B cell (primary cell): ENCODE measurements at regions not wholly inside any gene's neighbourhood (a gene's known extent, or its start where the extent isn't known, plus 50 kb on each side); places are given as distances from the start of the nearest gene placed in this dataset.

Experiments used
- ATAC-seq: fragments of 200-7000 bp; cut with Tn5 transposase; one replicate; pipeline ENCODE4 v1.10.0; 2021; ENCODE audit warnings: low read depth, mild to moderate bottlenecking, moderate number of reproducible peaks, moderate library complexity
- CTCF ChIA-PET: fragments of 350-600 bp; sonication (Branson Sonifier 250); formaldehyde crosslinking; loops from one replicate; lab custom pipeline; 2021; ENCODE audit warnings: antibody characterized with exemption, inconsistent platforms; lab: Charles Lee
- POLR2A ChIA-PET: fragments of 350-600 bp; sonication (Branson Sonifier 250); formaldehyde crosslinking; loops from one replicate; lab custom pipeline; 2021; ENCODE audit warnings: antibody characterized with exemption; lab: Charles Lee
- DNase-seq: peaks from one replicate; pipeline ENCODE4 v3.0.0; 2013
- H2AFZ ChIP-seq: 2 replicates; pipeline ENCODE4 v1.6.1; 2012; ENCODE audit warnings: mild to moderate bottlenecking, low read depth, low read length; ENCODE audit not compliant: insufficient read depth, poor library complexity, severe bottlenecking
- H3K27ac ChIP-seq, 2 donors: 1 replicate in 1 of 2; 2 replicates in 1 of 2; pipeline ENCODE4 v1.5.1; 2012 to 2013; ENCODE audit warnings: low read length in 2 of 2, mild to moderate bottlenecking in 2 of 2, moderate library complexity in 1 of 2
- H3K27me3 ChIP-seq, 4 experiments: fragments of 200-600 bp in 1 of 4; sonication (generic) in 1 of 4; replicated peaks in 1 of 4; 1 replicate in 2 of 4; 2 replicates in 2 of 4; pipeline versions ENCODE4 v1.6.1 to v1.7.0; 2013 to 2016; ENCODE audit warnings: low read length in 3 of 4, mild to moderate bottlenecking in 2 of 4, mixed read lengths in 1 of 4, moderate library complexity in 1 of 4; ENCODE audit not compliant: insufficient read depth in 4 of 4, control insufficient read depth in 3 of 4; ENCODE audit errors: control extremely low read depth in 1 of 4
- H3K36me3 ChIP-seq, 2 experiments: replicated peaks in 1 of 2; 1 replicate in 1 of 2; 2 replicates in 1 of 2; pipeline versions ENCODE4 v1.6.1 to v1.7.1; 2013; ENCODE audit warnings: low read length in 1 of 2; ENCODE audit not compliant: insufficient read depth in 2 of 2, control insufficient read depth in 1 of 2; ENCODE audit errors: control extremely low read depth in 1 of 2, extremely low read depth in 1 of 2
- H3K4me1 ChIP-seq, 2 donors: fragments of 200-600 bp in 1 of 2; sonication (generic) in 1 of 2; 1 replicate in 1 of 2; 2 replicates in 1 of 2; pipeline versions ENCODE4 v1.5.1 to v1.6.1; 2013 to 2017; ENCODE audit warnings: low read length in 2 of 2; ENCODE audit not compliant: control insufficient read depth in 2 of 2, insufficient read depth in 2 of 2
- H3K4me2 ChIP-seq: replicated peaks from 2 replicates; pipeline ENCODE3; 2012; ENCODE audit warnings: mild to moderate bottlenecking, low read depth, low read length; ENCODE audit not compliant: poor library complexity, severe bottlenecking
- H3K4me3 ChIP-seq, 5 experiments: fragments of 200-600 bp in 1 of 5; sonication (generic) in 1 of 5; 1 replicate in 3 of 5; 2 replicates in 2 of 5; pipeline versions ENCODE4 v1.5.1 to v1.7.0; 2011 to 2016; ENCODE audit warnings: low read length in 4 of 5, mild to moderate bottlenecking in 4 of 5, low read depth in 2 of 5, control low read depth in 1 of 5, moderate library complexity in 1 of 5; ENCODE audit not compliant: insufficient read depth in 1 of 5; ENCODE audit errors: control extremely low read depth in 1 of 5, extremely low read depth in 1 of 5
- H3K79me2 ChIP-seq: fragments of 200-600 bp; sonication (generic); one replicate; pipeline ENCODE4 v1.6.0; 2016; ENCODE audit warnings: low read length; ENCODE audit not compliant: control insufficient read depth, insufficient read depth
- H3K9ac ChIP-seq: fragments of 200-600 bp; sonication (generic); 2 replicates; pipeline ENCODE4 v1.6.1; 2017; ENCODE audit warnings: mild to moderate bottlenecking, low read length, moderate library complexity
- H3K9me3 ChIP-seq, 3 donors: one replicate each; pipeline versions ENCODE4 v1.6.1 to v1.7.1; 2013; ENCODE audit warnings: low read length in 2 of 3; ENCODE audit not compliant: control insufficient read depth in 2 of 3, insufficient read depth in 1 of 3; ENCODE audit errors: control extremely low read depth in 1 of 3
- H4K20me1 ChIP-seq: 2 replicates; pipeline ENCODE4 v1.6.0; 2012; ENCODE audit warnings: mild to moderate bottlenecking, low read length; ENCODE audit not compliant: insufficient read depth, control insufficient read depth, poor library complexity, severe bottlenecking
- H3K27ac Mint-ChIP-seq: one replicate; pipeline ENCODE4 v1.8.0; 2021; ENCODE audit warnings: mixed read lengths
- H3K27me3 Mint-ChIP-seq: one replicate; pipeline ENCODE4 v1.8.0; 2021; ENCODE audit warnings: mixed read lengths
- H3K4me1 Mint-ChIP-seq: one replicate; pipeline ENCODE4 v1.8.0; 2021; ENCODE audit warnings: mixed read lengths
- H3K4me3 Mint-ChIP-seq: one replicate; pipeline ENCODE4 v1.8.0; 2021; ENCODE audit warnings: mixed read lengths
- H3K9me3 Mint-ChIP-seq: one replicate; pipeline ENCODE4 v1.8.0; 2022; ENCODE audit warnings: mixed read lengths; ENCODE audit not compliant: insufficient read depth
- CTCF ChIP-seq: fragments of 200-600 bp; IDR thresholded peaks from one replicate; pipeline ENCODE4 v1.8.0; 2022; ENCODE audit warnings: antibody characterized with exemption, mild to moderate bottlenecking
- EZH2 ChIP-seq: IDR thresholded peaks from 2 replicates; pipeline ENCODE4 v1.6.1; 2012; ENCODE audit warnings: borderline replicate concordance, low read depth, mild to moderate bottlenecking, moderate library complexity, low read length; ENCODE audit not compliant: insufficient read depth, poor library complexity, severe bottlenecking
- WGBS: methylation state at CpG from one replicate; pipeline ENCODE4 v1.1.5; 2013; ENCODE audit warnings: missing lambda C conversion rate; ENCODE audit not compliant: insufficient coverage; 5-methylcytosine and 5-hydroxymethylcytosine counted together
- intact Hi-C: fragments of 100-400 bp; cut with micrococcal nuclease; formaldehyde crosslinking; loops from one replicate; pipeline ENCODE4 v1.10.0; 2022

DNA sequence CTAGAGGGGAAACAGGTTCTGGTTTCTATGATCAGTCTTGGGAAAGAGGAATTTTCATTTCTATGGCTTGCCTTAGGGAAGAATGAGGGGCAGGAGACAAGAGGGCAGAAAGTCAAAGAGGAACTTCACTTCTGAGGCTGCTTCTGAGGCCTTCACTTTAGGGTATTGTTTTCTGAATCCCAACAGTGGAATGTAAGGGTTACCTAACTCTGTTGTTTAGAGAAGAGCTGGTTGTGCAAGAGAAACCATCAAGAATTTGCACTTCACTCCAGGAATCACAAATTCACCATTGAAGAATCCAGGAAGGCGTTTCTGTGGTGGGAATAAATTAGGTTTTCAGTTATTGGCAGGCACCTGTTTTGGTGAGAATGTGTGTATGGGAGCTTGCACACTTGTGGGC, 126.7 kb upstream of the AMOT start:
- no peak overlapping the region for H3K4me3 ChIP-seq
- Mint-ChIP-seq H3K4me3 (no peak overlapping the region), H3K4me1 (no peaks in the 10 kb centered on the region), H3K27ac (no peak overlapping the region), H3K27me3 (no peaks in the 10 kb centered on the region), H3K9me3 (no peaks in the 10 kb centered on the region)
- no peak overlapping the region for H3K9ac ChIP-seq
- no peak for TF ChIP-seq EZH2
- ATAC-seq (no peak), DNase-seq (no peak)
- no peaks in the 10 kb centered on the region for H3K9me3 ChIP-seq
- no peaks in the 10 kb centered on the region for H4K20me1 ChIP-seq
- H3K4me2 ChIP-seq = no peak overlapping the region
- no peaks in the 10 kb centered on the region for H3K79me2 ChIP-seq
- no peaks in the 10 kb centered on the region for H3K36me3 ChIP-seq
- no peak overlapping the region for H3K27ac ChIP-seq
- intact Hi-C loops = no loop called here
- POLR2A ChIA-PET = no interaction called here
- H2AFZ ChIP-seq = no peak overlapping the region
- H3K27me3 ChIP-seq = no peaks in the 10 kb centered on the region
- H3K4me1 ChIP-seq = no peaks in the 10 kb centered on the region
- CTCF ChIA-PET = no interaction called here
- WGBS = no CpG with 5 or more reads among the region's 1 CpG

GRCh38 chrX:112961981-112962380, 121.3 kb upstream of the AMOT start:
- intact Hi-C loops = no loop called here

More at GRCh38 chrX:112961981-112962380, 121.3 kb upstream of the AMOT start:
- TF ChIP-seq EZH2 (no peak), CTCF (no peak)
- no peaks in the 10 kb centered on the region for H3K79me2 ChIP-seq
- H4K20me1 ChIP-seq = no peaks in the 10 kb centered on the region
- CTCF ChIA-PET = no interaction called here
- no peaks in the 10 kb centered on the region for H3K4me1 ChIP-seq
- Mint-ChIP-seq H3K27me3 (no peaks in the 10 kb centered on the region), H3K4me1 (no peaks in the 10 kb centered on the region), H3K27ac (no peak overlapping the region), H3K9me3 (no peaks in the 10 kb centered on the region), H3K4me3 (no peak overlapping the region)
- H3K4me2 ChIP-seq = no peak overlapping the region
- no peaks in the 10 kb centered on the region for H3K9me3 ChIP-seq
- H2AFZ ChIP-seq = no peak overlapping the region
- ATAC-seq (no peak), DNase-seq (no peak)
- no peak overlapping the region for H3K9ac ChIP-seq
- no peaks in the 10 kb centered on the region for H3K27me3 ChIP-seq
- no peak overlapping the region for H3K4me3 ChIP-seq
- no peaks in the 10 kb centered on the region for H3K36me3 ChIP-seq
- POLR2A ChIA-PET = no interaction called here
- H3K27ac ChIP-seq = no peak overlapping the region
